HL-60 (cell line): ENCODE measurements at regions not wholly inside any gene's neighbourhood (a gene's known extent, or its start where the extent isn't known, plus 50 kb on each side); places are given as distances from the start of the nearest gene placed in this dataset.

Source experiments
- DNase-seq, 2 experiments: peaks; one replicate each; pipeline ENCODE4 v3.0.0-alpha.2; 2010 to 2020; ENCODE audit warnings: low read depth in 1 of 2, low spot score in 1 of 2
- H3K27ac ChIP-seq: fragments of 250-450 bp; sonication (Bioruptor Pico); replicated peaks from 2 replicates; pipeline ENCODE4 v1.5.1; 2020; ENCODE audit warnings: mild to moderate bottlenecking, moderate library complexity
- H3K27me3 ChIP-seq: fragments of 250-450 bp; sonication (Bioruptor Pico); 2 replicates; pipeline ENCODE4 v1.5.1; 2021; ENCODE audit warnings: mild to moderate bottlenecking, moderate library complexity; ENCODE audit not compliant: insufficient read depth, poor library complexity, severe bottlenecking
- H3K4me3 ChIP-seq: replicated peaks from 2 replicates; pipeline ENCODE4 v1.5.1; 2011; ENCODE audit warnings: mild to moderate bottlenecking, control low read depth, low read length; ENCODE audit not compliant: insufficient read depth
- GABPA ChIP-seq: IDR thresholded peaks from 2 replicates; pipeline ENCODE4 v1.6.1; 2012; ENCODE audit warnings: low read depth
- POLR2AphosphoS5 ChIP-seq: IDR thresholded peaks from 2 replicates; pipeline ENCODE4 v1.6.1; 2012; ENCODE audit warnings: low read depth
- REST ChIP-seq: IDR thresholded peaks from 2 replicates; pipeline ENCODE4 v1.6.1; 2012; ENCODE audit warnings: low read depth; ENCODE audit not compliant: insufficient replicate concordance
- SPI1 ChIP-seq: IDR thresholded peaks from 2 replicates; pipeline ENCODE4 v1.6.1; 2012; ENCODE audit warnings: low read depth, mild to moderate bottlenecking, borderline replicate concordance
- TF ChIP-seq, protein P1 (sequence below): IDR thresholded peaks from one replicate; pipeline ENCODE4 v1.5.1; 2011; ENCODE audit warnings: low read length, control low read depth, inconsistent platforms; ENCODE audit not compliant: insufficient read depth

GRCh38 chr3:164521644-164522043 is 556.7 kb downstream of the SI start:
- no peak for TF ChIP-seq GABPA
- no peak for TF ChIP-seq SPI1

DNA sequence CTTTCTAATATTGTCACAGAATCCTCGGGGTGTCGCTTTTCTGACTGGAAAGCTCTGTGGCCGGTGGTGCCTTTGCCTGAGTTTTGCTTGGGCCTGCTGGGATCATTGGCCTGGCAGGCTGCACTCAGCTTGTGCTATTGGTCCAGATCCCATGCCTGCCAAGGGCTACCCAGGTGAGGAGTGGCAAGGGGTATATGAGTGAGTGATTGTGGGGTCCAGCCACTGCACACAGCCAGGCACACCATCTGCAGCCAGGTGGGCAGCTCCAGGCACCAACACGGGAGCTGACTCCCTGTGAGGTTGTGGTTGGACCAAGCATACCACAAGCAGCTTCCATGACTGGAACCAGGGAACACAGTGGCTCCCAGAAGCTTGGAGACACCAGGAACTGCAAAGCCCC is 557.2 kb downstream of the SI start:
- H3K27ac ChIP-seq, result no peak overlapping the region
- no peaks in the 10 kb centered on the region for H3K27me3 ChIP-seq
- TF ChIP-seq REST (no peak), POLR2AphosphoS5 (no peak), GABPA (no peak), SPI1 (no peak)
- TF ChIP-seq, protein P1, sequence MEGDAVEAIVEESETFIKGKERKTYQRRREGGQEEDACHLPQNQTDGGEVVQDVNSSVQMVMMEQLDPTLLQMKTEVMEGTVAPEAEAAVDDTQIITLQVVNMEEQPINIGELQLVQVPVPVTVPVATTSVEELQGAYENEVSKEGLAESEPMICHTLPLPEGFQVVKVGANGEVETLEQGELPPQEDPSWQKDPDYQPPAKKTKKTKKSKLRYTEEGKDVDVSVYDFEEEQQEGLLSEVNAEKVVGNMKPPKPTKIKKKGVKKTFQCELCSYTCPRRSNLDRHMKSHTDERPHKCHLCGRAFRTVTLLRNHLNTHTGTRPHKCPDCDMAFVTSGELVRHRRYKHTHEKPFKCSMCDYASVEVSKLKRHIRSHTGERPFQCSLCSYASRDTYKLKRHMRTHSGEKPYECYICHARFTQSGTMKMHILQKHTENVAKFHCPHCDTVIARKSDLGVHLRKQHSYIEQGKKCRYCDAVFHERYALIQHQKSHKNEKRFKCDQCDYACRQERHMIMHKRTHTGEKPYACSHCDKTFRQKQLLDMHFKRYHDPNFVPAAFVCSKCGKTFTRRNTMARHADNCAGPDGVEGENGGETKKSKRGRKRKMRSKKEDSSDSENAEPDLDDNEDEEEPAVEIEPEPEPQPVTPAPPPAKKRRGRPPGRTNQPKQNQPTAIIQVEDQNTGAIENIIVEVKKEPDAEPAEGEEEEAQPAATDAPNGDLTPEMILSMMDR, result no peak
- H3K4me3 ChIP-seq, result no peak overlapping the region
- DNase-seq, result no peak

More at GRCh38 chr3:164521644-164522043, 556.7 kb downstream of the SI start:
- no peak for DNase-seq
- Histone ChIP-seq H3K27ac (no peak overlapping the region), H3K4me3 (no peak overlapping the region), H3K27me3 (no peaks in the 10 kb centered on the region)

DNA sequence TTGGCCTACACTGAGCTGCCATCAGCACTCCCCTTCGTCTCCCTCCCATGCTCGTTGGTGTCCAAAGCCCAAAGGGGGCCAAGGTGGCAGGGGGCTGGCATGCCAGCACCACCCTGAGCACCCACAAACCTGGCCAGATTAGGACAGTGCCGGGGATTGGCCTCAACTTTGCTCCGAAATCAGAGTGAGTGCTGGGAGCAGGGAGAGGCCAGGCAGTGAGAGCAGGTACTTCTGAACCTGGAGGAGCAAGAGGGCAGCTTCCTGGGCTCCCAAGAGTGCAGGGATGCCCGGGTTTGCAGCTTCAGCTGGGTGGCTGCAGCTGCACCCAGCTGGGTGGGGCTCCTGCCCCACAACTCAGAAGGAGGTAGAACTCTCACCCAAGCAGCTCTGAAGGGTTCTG is 563.0 kb downstream of the SI start:
- DNase-seq, result no peak
- Histone ChIP-seq H3K27ac (no peak overlapping the region), H3K27me3 (no peaks in the 10 kb centered on the region), H3K4me3 (no peak overlapping the region)
- no peak for TF ChIP-seq REST
- TF ChIP-seq, protein P1, result no peak

GRCh38 chr3:164514576-164514975 is 563.7 kb downstream of the SI start:
- no peak for DNase-seq
- Histone ChIP-seq H3K27me3 (no peaks in the 10 kb centered on the region), H3K4me3 (no peak overlapping the region), H3K27ac (no peak overlapping the region)
- no peak for TF ChIP-seq REST
- TF ChIP-seq POLR2AphosphoS5, result no peak
- TF ChIP-seq, protein P1, result no peak
- TF ChIP-seq SPI1, result no peak
- no peak for TF ChIP-seq GABPA
